Panc1 (cell line): ENCODE measurements at regions not wholly inside any gene's neighbourhood (a gene's known extent, or its start where the extent isn't known, plus 50 kb on each side); places are given as distances from the start of the nearest gene placed in this dataset.

Experiments used
- ATAC-seq: fragments of 200-7000 bp; cut with Tn5 transposase; 2 replicates; pipeline ENCODE4 v1.9.1; 2020; ENCODE audit warnings: mild to moderate bottlenecking, moderate library complexity
- BruUV-seq: library from RNA; stranded (reverse); fragments of 400-500 nt; replicated peaks from 2 replicates; lab custom pipeline; 2021; lab: Mats Ljungman, UMichigan
- CTCF ChIA-PET: fragments of 300-600 bp; sonication (Branson Sonifier 250); formaldehyde crosslinking; loops from one replicate; lab custom pipeline; 2022; ENCODE audit warnings: antibody characterized with exemption; lab: Charles Lee
- POLR2A ChIA-PET: fragments of 300-600 bp; sonication (Branson Sonifier 250); formaldehyde crosslinking; loops from one replicate; lab custom pipeline; 2022; ENCODE audit warnings: antibody characterized with exemption; lab: Charles Lee
- DNase-seq: peaks from one replicate; pipeline ENCODE4 v3.0.0-alpha.2; 2010; ENCODE audit warnings: low read depth, low spot score
- H3K27ac ChIP-seq: 2 replicates; pipeline ENCODE4 v1.5.1; 2011; ENCODE audit warnings: mild to moderate bottlenecking, low read length, inconsistent platforms
- H3K27me3 ChIP-seq: fragments of 200-500 bp; sonication (Bioruptor generic); 2 replicates; pipeline ENCODE4 v1.6.0; 2014; ENCODE audit warnings: low read length, inconsistent platforms; ENCODE audit not compliant: control insufficient read depth, insufficient read depth
- H3K36me3 ChIP-seq: fragments of 200-500 bp; sonication (Bioruptor generic); 2 replicates; pipeline ENCODE4 v1.5.1; 2014; ENCODE audit warnings: inconsistent platforms, mild to moderate bottlenecking, low read length, moderate library complexity; ENCODE audit not compliant: control insufficient read depth, insufficient read depth
- H3K4me1 ChIP-seq: 2 replicates; pipeline ENCODE4 v1.5.1; 2011; ENCODE audit warnings: inconsistent platforms, mild to moderate bottlenecking, low read length, moderate library complexity; ENCODE audit not compliant: control insufficient read depth, insufficient read depth
- H3K4me3 ChIP-seq, 2 experiments: 2 replicates each; pipeline ENCODE4 v1.5.1; 2011 to 2012; ENCODE audit warnings: low read depth in 2 of 2, low read length in 2 of 2, mild to moderate bottlenecking in 2 of 2, inconsistent platforms in 1 of 2, moderate library complexity in 1 of 2
- H3K9me3 ChIP-seq: fragments of 200-500 bp; sonication (Bioruptor generic); 2 replicates; pipeline ENCODE4 v1.5.1; 2014; ENCODE audit warnings: low read depth, mild to moderate bottlenecking, inconsistent platforms, low read length, moderate library complexity; ENCODE audit not compliant: control insufficient read depth, insufficient read depth
- POLR2AphosphoS5 ChIP-seq: IDR thresholded peaks from 2 replicates; pipeline ENCODE4 v1.6.1; 2012; ENCODE audit warnings: mild to moderate bottlenecking, low read depth, low read length, moderate library complexity
- SIN3A ChIP-seq: IDR thresholded peaks from 2 replicates; pipeline ENCODE4 v1.6.1; 2012; ENCODE audit warnings: low read depth, mild to moderate bottlenecking, low read length, moderate library complexity, borderline replicate concordance; ENCODE audit not compliant: insufficient read depth
- TCF7L2 ChIP-seq: IDR thresholded peaks from 2 replicates; pipeline ENCODE4 v1.6.1; 2011; ENCODE audit warnings: mild to moderate bottlenecking, low read depth, low read length, inconsistent platforms
- in situ Hi-C: cut with HindIII; loops from 2 replicates; pipeline ENCODE4 v1.10.0; 2016; ENCODE audit warnings: low sequenced_read_pairs, low pct_unique_long_range_greater_than_20kb
- intact Hi-C: fragments of 100-400 bp; cut with micrococcal nuclease; formaldehyde crosslinking; loops from one replicate; pipeline ENCODE4 v1.10.0; 2022; ENCODE audit not compliant: unreplicated experiment
- TF ChIP-seq, protein P1 (sequence below), 2 experiments: IDR thresholded peaks; 2 replicates each; pipeline ENCODE4 v1.6.1; 2011 to 2012; ENCODE audit warnings: low read depth in 2 of 2, control low read depth in 1 of 2, low read length in 1 of 2, mild to moderate bottlenecking in 1 of 2, moderate library complexity in 1 of 2; ENCODE audit not compliant: insufficient read depth in 1 of 2
- TF ChIP-seq, protein P2 (sequence below): fragments of 450-650 bp; IDR thresholded peaks from 2 replicates; pipeline ENCODE4 v1.5.1; 2017; ENCODE audit warnings: mild to moderate bottlenecking

DNA sequence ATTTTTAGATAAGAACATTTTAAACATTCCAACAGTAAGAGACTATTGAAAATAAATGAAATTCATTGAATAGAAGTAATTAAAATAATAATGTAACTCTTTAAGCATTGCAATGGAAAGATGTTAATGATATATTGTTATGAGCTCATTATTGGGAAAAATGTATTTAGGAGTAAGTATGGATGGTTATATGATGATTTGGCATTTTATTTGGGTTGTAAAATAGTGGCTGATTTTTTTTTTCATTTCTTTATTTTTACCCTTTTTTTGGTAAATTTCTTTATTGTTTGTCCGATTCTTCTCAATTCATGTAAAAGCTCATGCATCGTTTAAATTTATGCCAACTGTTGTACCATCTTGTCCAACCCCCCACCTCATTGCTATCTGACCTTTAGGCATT is 539.9 kb downstream of the HS3ST4 start:
- POLR2A ChIA-PET, result no interaction called here
- H3K27me3 ChIP-seq, result no peaks in the 10 kb centered on the region
- H3K4me1 ChIP-seq, result no peaks in the 10 kb centered on the region
- in situ Hi-C loops (no loop called here), intact Hi-C loops (no loop called here)
- ATAC-seq (no peak), DNase-seq (no peak)
- no peaks in the 10 kb centered on the region for H3K9me3 ChIP-seq
- no TSS peak for BruUV-seq
- TF ChIP-seq, protein P1, sequence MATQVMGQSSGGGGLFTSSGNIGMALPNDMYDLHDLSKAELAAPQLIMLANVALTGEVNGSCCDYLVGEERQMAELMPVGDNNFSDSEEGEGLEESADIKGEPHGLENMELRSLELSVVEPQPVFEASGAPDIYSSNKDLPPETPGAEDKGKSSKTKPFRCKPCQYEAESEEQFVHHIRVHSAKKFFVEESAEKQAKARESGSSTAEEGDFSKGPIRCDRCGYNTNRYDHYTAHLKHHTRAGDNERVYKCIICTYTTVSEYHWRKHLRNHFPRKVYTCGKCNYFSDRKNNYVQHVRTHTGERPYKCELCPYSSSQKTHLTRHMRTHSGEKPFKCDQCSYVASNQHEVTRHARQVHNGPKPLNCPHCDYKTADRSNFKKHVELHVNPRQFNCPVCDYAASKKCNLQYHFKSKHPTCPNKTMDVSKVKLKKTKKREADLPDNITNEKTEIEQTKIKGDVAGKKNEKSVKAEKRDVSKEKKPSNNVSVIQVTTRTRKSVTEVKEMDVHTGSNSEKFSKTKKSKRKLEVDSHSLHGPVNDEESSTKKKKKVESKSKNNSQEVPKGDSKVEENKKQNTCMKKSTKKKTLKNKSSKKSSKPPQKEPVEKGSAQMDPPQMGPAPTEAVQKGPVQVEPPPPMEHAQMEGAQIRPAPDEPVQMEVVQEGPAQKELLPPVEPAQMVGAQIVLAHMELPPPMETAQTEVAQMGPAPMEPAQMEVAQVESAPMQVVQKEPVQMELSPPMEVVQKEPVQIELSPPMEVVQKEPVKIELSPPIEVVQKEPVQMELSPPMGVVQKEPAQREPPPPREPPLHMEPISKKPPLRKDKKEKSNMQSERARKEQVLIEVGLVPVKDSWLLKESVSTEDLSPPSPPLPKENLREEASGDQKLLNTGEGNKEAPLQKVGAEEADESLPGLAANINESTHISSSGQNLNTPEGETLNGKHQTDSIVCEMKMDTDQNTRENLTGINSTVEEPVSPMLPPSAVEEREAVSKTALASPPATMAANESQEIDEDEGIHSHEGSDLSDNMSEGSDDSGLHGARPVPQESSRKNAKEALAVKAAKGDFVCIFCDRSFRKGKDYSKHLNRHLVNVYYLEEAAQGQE (IDR thresholded peaks at IDR 0.05; ENCODE audit: insufficient read depth in 1 of 2, low read depth in 2 of 2, low read length in 1 of 2), result no peak
- TF ChIP-seq POLR2AphosphoS5, result no peak
- TF ChIP-seq TCF7L2, result no peak
- TF ChIP-seq, protein P2, sequence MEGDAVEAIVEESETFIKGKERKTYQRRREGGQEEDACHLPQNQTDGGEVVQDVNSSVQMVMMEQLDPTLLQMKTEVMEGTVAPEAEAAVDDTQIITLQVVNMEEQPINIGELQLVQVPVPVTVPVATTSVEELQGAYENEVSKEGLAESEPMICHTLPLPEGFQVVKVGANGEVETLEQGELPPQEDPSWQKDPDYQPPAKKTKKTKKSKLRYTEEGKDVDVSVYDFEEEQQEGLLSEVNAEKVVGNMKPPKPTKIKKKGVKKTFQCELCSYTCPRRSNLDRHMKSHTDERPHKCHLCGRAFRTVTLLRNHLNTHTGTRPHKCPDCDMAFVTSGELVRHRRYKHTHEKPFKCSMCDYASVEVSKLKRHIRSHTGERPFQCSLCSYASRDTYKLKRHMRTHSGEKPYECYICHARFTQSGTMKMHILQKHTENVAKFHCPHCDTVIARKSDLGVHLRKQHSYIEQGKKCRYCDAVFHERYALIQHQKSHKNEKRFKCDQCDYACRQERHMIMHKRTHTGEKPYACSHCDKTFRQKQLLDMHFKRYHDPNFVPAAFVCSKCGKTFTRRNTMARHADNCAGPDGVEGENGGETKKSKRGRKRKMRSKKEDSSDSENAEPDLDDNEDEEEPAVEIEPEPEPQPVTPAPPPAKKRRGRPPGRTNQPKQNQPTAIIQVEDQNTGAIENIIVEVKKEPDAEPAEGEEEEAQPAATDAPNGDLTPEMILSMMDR, result no peak
- TF ChIP-seq SIN3A, result no peak
- H3K36me3 ChIP-seq, result no peaks in the 10 kb centered on the region
- H3K27ac ChIP-seq, result no peak overlapping the region
- H3K4me3 ChIP-seq, result no peak overlapping the region
- CTCF ChIA-PET, result no interaction called here

DNA sequence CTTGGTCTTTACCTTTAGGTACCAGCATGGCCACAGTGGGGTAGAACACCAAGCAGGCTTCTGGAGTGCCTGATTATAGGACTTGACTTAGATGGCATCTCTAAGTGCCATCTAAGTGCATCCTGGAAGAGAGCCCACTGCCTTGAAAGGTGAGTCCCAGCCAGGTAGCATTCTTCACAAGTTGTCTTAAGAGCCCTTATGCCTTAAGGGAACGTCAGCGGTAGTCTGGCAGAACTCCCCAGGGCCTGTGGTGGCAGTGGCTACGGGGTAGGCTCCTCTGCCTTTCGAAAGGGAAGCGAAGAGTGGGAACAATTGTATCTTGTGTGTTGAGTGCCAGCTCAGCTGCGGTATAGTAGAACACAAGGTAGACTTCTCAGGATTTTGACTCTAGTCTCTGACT is 549.0 kb downstream of the HS3ST4 start:
- no peaks in the 10 kb centered on the region for H3K27me3 ChIP-seq
- intact Hi-C loops (no loop called here), in situ Hi-C loops (no loop called here)
- ChIA-PET POLR2A (no interaction called here), CTCF (no interaction called here)
- H3K36me3 ChIP-seq, result no peaks in the 10 kb centered on the region
- H3K4me3 ChIP-seq, result no peak overlapping the region
- TF ChIP-seq SIN3A (no peak), TCF7L2 (no peak), POLR2AphosphoS5 (no peak)
- TF ChIP-seq, protein P1 (IDR thresholded peaks at IDR 0.05; ENCODE audit: insufficient read depth in 1 of 2, low read depth in 2 of 2, low read length in 1 of 2), result no peak
- TF ChIP-seq, protein P2, result no peak
- DNase-seq, result no peak
- no TSS peak for BruUV-seq
- H3K4me1 ChIP-seq, result no peaks in the 10 kb centered on the region
- no peak overlapping the region for H3K27ac ChIP-seq
- no peaks in the 10 kb centered on the region for H3K9me3 ChIP-seq
- ATAC-seq, result no peak
